GM23338 (cell line): ENCODE measurements at regions not wholly inside any gene's neighbourhood (a gene's known extent, or its start where the extent isn't known, plus 50 kb on each side); places are given as distances from the start of the nearest gene placed in this dataset.
A peak's percentile ranks its signal among the peaks of the same experiment; 100 is the strongest.

ENCODE experiments used
- ATAC-seq: fragments of 200-7000 bp; cut with Tn5 transposase; 3 replicates; pipeline ENCODE4 v1.9.1; 2020
- DNase-seq: peaks from one replicate; pipeline ENCODE4 v3.0.0-alpha.2; 2015; ENCODE audit warnings: low spot score
- H2AFZ ChIP-seq: fragments of 200-600 bp; sonication (generic); 2 replicates; pipeline ENCODE4 v1.8.0; 2016; ENCODE audit warnings: antibody characterized with exemption, mild to moderate bottlenecking, moderate library complexity
- H3F3A ChIP-seq: fragments of 200-600 bp; sonication (generic); replicated peaks from 2 replicates; pipeline ENCODE4 v1.8.0; 2017; ENCODE audit warnings: antibody characterized with exemption, mixed run types, low read depth
- H3K27ac ChIP-seq: fragments of 200-600 bp; sonication (generic); 2 replicates; pipeline ENCODE4 v1.6.1; 2016; ENCODE audit warnings: low read depth
- H3K27me3 ChIP-seq: fragments of 200-600 bp; sonication (generic); 2 replicates; pipeline ENCODE4 v1.8.0; 2016; ENCODE audit warnings: mild to moderate bottlenecking, mixed run types, moderate library complexity; ENCODE audit not compliant: insufficient read depth
- H3K36me3 ChIP-seq: fragments of 200-600 bp; sonication (generic); 2 replicates; pipeline ENCODE4 v1.8.0; 2016; ENCODE audit warnings: mild to moderate bottlenecking; ENCODE audit not compliant: insufficient read depth
- H3K4me1 ChIP-seq: fragments of 200-600 bp; sonication (generic); 2 replicates; pipeline ENCODE4 v1.8.0; 2016; ENCODE audit warnings: mild to moderate bottlenecking, moderate library complexity; ENCODE audit not compliant: insufficient read depth
- H3K4me2 ChIP-seq: fragments of 200-600 bp; sonication (generic); 2 replicates; pipeline ENCODE4 v1.7.1; 2017; ENCODE audit warnings: mixed run types
- H3K4me3 ChIP-seq: fragments of 200-600 bp; sonication (generic); 2 replicates; pipeline ENCODE4 v1.6.1; 2016; ENCODE audit warnings: mixed run types
- H3K79me2 ChIP-seq: fragments of 200-600 bp; sonication (generic); replicated peaks from 2 replicates; pipeline ENCODE4 v1.8.0; 2017; ENCODE audit warnings: mild to moderate bottlenecking; ENCODE audit not compliant: insufficient read depth
- H3K9me2 ChIP-seq: fragments of 200-600 bp; sonication (generic); 2 replicates; pipeline ENCODE4 v1.8.0; 2017; ENCODE audit not compliant: insufficient read depth
- H4K20me1 ChIP-seq: fragments of 200-600 bp; sonication (generic); replicated peaks from 2 replicates; pipeline ENCODE4 v1.8.0; 2017; ENCODE audit warnings: mild to moderate bottlenecking; ENCODE audit not compliant: insufficient read depth
- H3K27ac Mint-ChIP-seq: 2 replicates; pipeline ENCODE4 v1.8.0; 2020; ENCODE audit warnings: inconsistent platforms, mild to moderate bottlenecking, moderate library complexity, mixed read lengths
- H3K27me3 Mint-ChIP-seq: 3 replicates; pipeline ENCODE4 v1.8.0; 2022; ENCODE audit warnings: low read depth, mild to moderate bottlenecking, moderate library complexity, mixed read lengths, inconsistent platforms; ENCODE audit not compliant: insufficient read depth, poor library complexity
- H3K36me3 Mint-ChIP-seq: 3 replicates; pipeline ENCODE4 v1.8.0; 2021; ENCODE audit warnings: low read depth, mild to moderate bottlenecking, inconsistent platforms, moderate library complexity, mixed read lengths
- H3K4me1 Mint-ChIP-seq: 3 replicates; pipeline ENCODE4 v1.8.0; 2020; ENCODE audit warnings: mild to moderate bottlenecking, inconsistent platforms, mixed read lengths
- H3K4me3 Mint-ChIP-seq: 3 replicates; pipeline ENCODE4 v1.8.0; 2021; ENCODE audit warnings: moderate library complexity, mild to moderate bottlenecking, inconsistent platforms, mixed read lengths
- H3K9me3 Mint-ChIP-seq: 3 replicates; pipeline ENCODE4 v1.8.0; 2020; ENCODE audit warnings: moderate library complexity, mild to moderate bottlenecking, inconsistent platforms, mixed read lengths
- CREB1 ChIP-seq: fragments of 250-450 bp; sonication (Bioruptor Pico); IDR thresholded peaks from 2 replicates; pipeline ENCODE4 v1.5.0; 2020; ENCODE audit warnings: low read depth, mild to moderate bottlenecking, moderate library complexity
- EZH2 ChIP-seq: fragments of 200-600 bp; sonication (generic); IDR thresholded peaks from one replicate; pipeline ENCODE4 v1.8.0; 2017; ENCODE audit warnings: antibody characterized with exemption, mild to moderate bottlenecking, low read depth; ENCODE audit not compliant: unreplicated experiment
- EZH2phosphoT487 ChIP-seq: fragments of 200-600 bp; sonication (generic); IDR thresholded peaks from one replicate; pipeline ENCODE4 v1.8.1; 2018; ENCODE audit warnings: antibody characterized with exemption; ENCODE audit not compliant: unreplicated experiment
- JUNB ChIP-seq: IDR thresholded peaks from one replicate; pipeline ENCODE4 v1.6.1; 2016; ENCODE audit warnings: antibody characterized with exemption; ENCODE audit not compliant: unreplicated experiment
- NANOG ChIP-seq: IDR thresholded peaks from 2 replicates; pipeline ENCODE4 v1.6.1; 2016; ENCODE audit warnings: antibody characterized with exemption, borderline replicate concordance
- POLR2AphosphoS5 ChIP-seq: IDR thresholded peaks from 2 replicates; pipeline ENCODE4 v1.6.1; 2016; ENCODE audit warnings: antibody characterized with exemption, low read depth
- STAT1 ChIP-seq: IDR thresholded peaks from one replicate; pipeline ENCODE4 v1.6.1; 2016; ENCODE audit warnings: antibody characterized with exemption; ENCODE audit not compliant: unreplicated experiment
- ZNF114 ChIP-seq: fragments of 250-450 bp; sonication (Bioruptor Pico); IDR thresholded peaks from 2 replicates; pipeline ENCODE4 v1.5.0; 2020; ENCODE audit warnings: mild to moderate bottlenecking, moderate library complexity
- ZNF331 ChIP-seq: fragments of 250-450 bp; sonication (Bioruptor Pico); IDR thresholded peaks from 2 replicates; pipeline ENCODE4 v1.5.0; 2020; ENCODE audit warnings: low read depth, mild to moderate bottlenecking, moderate library complexity
- TF ChIP-seq, protein P1 (sequence below): fragments of 250-450 bp; sonication (Bioruptor Pico); IDR thresholded peaks from 2 replicates; pipeline ENCODE4 v1.5.0; 2020; ENCODE audit warnings: mild to moderate bottlenecking, moderate library complexity
- TF ChIP-seq, protein P2 (sequence below): IDR thresholded peaks from one replicate; pipeline ENCODE4 v1.6.1; 2018; ENCODE audit warnings: antibody characterized with exemption; ENCODE audit not compliant: unreplicated experiment
- TF ChIP-seq, protein P3 (sequence below), 2 experiments: fragments of 200-600 bp in 1 of 2; sonication (generic) in 1 of 2; conservative IDR thresholded peaks; 2 replicates each; pipeline versions ENCODE4 v1.5.1 to v1.6.1; 2016 to 2017; ENCODE audit warnings: antibody characterized with exemption in 2 of 2, low read depth in 2 of 2, mild to moderate bottlenecking in 2 of 2, moderate library complexity in 1 of 2
- TF ChIP-seq, protein P4 (sequence below): IDR thresholded peaks from 2 replicates; pipeline ENCODE4 v1.6.1; 2016; ENCODE audit warnings: antibody characterized with exemption

DNA sequence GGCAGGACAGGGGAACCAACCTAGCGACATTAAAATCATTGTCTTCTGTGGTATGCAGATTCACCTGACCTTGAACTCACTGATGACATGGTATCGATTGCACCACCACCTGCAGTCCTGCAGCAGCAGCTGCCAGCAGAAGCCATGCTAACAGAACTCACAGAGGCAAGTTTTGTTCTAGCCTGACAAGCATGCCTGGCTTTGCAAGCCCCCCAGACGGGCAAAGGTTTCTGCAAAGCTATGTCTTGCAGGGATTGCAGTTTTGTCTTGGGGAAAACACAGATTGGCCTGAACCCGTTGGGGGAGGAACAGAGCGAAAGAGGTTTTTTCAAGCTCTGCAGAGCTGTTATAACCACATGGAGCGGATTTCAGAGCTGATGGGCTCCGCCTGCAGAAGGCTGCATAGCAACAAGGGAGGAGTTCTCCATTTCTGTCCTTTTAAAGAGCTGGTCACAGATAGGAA lies 221.0 kb downstream of the HIPK3 start:
- H3K9me3 Mint-ChIP-seq = no peaks in the 10 kb centered on the region
- Histone ChIP-seq H3K4me2 (no peak overlapping the region), H3K79me2 (no peaks in the 10 kb centered on the region), H3K36me3 (no peaks in the 10 kb centered on the region), H3K4me1 (peaks cover 8% of the 10 kb centered on the region; the same call in 1 of the 2 replicates), H3K9me2 (no peaks in the 10 kb centered on the region), H3K27me3 (no peaks in the 10 kb centered on the region), H3K27ac (no peak overlapping the region), H4K20me1 (no peaks in the 10 kb centered on the region), H3K4me3 (no peak overlapping the region), H3F3A (no peaks in the 10 kb centered on the region), H2AFZ (peak overlapping the region; percentile 69; the same call in 1 of the 2 replicates)
- TF ChIP-seq, protein P1, sequence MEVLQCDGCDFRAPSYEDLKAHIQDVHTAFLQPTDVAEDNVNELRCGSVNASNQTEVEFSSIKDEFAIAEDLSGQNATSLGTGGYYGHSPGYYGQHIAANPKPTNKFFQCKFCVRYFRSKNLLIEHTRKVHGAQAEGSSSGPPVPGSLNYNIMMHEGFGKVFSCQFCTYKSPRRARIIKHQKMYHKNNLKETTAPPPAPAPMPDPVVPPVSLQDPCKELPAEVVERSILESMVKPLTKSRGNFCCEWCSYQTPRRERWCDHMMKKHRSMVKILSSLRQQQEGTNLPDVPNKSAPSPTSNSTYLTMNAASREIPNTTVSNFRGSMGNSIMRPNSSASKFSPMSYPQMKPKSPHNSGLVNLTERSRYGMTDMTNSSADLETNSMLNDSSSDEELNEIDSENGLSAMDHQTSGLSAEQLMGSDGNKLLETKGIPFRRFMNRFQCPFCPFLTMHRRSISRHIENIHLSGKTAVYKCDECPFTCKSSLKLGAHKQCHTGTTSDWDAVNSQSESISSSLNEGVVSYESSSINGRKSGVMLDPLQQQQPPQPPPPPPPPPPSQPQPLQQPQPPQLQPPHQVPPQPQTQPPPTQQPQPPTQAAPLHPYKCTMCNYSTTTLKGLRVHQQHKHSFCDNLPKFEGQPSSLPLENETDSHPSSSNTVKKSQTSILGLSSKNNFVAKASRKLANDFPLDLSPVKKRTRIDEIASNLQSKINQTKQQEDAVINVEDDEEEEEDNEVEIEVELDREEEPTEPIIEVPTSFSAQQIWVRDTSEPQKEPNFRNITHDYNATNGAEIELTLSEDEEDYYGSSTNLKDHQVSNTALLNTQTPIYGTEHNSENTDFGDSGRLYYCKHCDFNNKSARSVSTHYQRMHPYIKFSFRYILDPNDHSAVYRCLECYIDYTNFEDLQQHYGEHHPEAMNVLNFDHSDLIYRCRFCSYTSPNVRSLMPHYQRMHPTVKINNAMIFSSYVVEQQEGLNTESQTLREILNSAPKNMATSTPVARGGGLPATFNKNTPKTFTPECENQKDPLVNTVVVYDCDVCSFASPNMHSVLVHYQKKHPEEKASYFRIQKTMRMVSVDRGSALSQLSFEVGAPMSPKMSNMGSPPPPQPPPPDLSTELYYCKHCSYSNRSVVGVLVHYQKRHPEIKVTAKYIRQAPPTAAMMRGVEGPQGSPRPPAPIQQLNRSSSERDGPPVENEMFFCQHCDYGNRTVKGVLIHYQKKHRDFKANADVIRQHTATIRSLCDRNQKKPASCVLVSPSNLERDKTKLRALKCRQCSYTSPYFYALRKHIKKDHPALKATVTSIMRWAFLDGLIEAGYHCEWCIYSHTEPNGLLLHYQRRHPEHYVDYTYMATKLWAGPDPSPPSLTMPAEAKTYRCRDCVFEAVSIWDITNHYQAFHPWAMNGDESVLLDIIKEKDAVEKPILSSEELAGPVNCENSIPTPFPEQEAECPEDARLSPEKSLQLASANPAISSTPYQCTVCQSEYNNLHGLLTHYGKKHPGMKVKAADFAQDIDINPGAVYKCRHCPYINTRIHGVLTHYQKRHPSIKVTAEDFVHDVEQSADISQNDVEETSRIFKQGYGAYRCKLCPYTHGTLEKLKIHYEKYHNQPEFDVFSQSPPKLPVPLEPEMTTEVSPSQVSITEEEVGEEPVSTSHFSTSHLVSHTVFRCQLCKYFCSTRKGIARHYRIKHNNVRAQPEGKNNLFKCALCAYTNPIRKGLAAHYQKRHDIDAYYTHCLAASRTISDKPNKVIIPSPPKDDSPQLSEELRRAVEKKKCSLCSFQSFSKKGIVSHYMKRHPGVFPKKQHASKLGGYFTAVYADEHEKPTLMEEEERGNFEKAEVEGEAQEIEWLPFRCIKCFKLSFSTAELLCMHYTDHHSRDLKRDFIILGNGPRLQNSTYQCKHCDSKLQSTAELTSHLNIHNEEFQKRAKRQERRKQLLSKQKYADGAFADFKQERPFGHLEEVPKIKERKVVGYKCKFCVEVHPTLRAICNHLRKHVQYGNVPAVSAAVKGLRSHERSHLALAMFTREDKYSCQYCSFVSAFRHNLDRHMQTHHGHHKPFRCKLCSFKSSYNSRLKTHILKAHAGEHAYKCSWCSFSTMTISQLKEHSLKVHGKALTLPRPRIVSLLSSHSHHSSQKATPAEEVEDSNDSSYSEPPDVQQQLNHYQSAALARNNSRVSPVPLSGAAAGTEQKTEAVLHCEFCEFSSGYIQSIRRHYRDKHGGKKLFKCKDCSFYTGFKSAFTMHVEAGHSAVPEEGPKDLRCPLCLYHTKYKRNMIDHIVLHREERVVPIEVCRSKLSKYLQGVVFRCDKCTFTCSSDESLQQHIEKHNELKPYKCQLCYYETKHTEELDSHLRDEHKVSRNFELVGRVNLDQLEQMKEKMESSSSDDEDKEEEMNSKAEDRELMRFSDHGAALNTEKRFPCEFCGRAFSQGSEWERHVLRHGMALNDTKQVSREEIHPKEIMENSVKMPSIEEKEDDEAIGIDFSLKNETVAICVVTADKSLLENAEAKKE (CRISPR knock-in tag) = no peak
- TF ChIP-seq STAT1 = no peak
- no peak for TF ChIP-seq EZH2
- no peak for TF ChIP-seq JUNB
- TF ChIP-seq, protein P2, sequence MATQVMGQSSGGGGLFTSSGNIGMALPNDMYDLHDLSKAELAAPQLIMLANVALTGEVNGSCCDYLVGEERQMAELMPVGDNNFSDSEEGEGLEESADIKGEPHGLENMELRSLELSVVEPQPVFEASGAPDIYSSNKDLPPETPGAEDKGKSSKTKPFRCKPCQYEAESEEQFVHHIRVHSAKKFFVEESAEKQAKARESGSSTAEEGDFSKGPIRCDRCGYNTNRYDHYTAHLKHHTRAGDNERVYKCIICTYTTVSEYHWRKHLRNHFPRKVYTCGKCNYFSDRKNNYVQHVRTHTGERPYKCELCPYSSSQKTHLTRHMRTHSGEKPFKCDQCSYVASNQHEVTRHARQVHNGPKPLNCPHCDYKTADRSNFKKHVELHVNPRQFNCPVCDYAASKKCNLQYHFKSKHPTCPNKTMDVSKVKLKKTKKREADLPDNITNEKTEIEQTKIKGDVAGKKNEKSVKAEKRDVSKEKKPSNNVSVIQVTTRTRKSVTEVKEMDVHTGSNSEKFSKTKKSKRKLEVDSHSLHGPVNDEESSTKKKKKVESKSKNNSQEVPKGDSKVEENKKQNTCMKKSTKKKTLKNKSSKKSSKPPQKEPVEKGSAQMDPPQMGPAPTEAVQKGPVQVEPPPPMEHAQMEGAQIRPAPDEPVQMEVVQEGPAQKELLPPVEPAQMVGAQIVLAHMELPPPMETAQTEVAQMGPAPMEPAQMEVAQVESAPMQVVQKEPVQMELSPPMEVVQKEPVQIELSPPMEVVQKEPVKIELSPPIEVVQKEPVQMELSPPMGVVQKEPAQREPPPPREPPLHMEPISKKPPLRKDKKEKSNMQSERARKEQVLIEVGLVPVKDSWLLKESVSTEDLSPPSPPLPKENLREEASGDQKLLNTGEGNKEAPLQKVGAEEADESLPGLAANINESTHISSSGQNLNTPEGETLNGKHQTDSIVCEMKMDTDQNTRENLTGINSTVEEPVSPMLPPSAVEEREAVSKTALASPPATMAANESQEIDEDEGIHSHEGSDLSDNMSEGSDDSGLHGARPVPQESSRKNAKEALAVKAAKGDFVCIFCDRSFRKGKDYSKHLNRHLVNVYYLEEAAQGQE = no peak
- no peak for TF ChIP-seq ZNF114 (CRISPR knock-in tag)
- TF ChIP-seq, protein P3, sequence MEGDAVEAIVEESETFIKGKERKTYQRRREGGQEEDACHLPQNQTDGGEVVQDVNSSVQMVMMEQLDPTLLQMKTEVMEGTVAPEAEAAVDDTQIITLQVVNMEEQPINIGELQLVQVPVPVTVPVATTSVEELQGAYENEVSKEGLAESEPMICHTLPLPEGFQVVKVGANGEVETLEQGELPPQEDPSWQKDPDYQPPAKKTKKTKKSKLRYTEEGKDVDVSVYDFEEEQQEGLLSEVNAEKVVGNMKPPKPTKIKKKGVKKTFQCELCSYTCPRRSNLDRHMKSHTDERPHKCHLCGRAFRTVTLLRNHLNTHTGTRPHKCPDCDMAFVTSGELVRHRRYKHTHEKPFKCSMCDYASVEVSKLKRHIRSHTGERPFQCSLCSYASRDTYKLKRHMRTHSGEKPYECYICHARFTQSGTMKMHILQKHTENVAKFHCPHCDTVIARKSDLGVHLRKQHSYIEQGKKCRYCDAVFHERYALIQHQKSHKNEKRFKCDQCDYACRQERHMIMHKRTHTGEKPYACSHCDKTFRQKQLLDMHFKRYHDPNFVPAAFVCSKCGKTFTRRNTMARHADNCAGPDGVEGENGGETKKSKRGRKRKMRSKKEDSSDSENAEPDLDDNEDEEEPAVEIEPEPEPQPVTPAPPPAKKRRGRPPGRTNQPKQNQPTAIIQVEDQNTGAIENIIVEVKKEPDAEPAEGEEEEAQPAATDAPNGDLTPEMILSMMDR (conservative IDR thresholded peaks at IDR 0.05; ENCODE audit: low read depth in 2 of 2) = no peak
- no peak for TF ChIP-seq NANOG
- TF ChIP-seq CREB1 (CRISPR knock-in tag) = no peak
- TF ChIP-seq ZNF331 (CRISPR knock-in tag) = no peak
- TF ChIP-seq, protein P4, sequence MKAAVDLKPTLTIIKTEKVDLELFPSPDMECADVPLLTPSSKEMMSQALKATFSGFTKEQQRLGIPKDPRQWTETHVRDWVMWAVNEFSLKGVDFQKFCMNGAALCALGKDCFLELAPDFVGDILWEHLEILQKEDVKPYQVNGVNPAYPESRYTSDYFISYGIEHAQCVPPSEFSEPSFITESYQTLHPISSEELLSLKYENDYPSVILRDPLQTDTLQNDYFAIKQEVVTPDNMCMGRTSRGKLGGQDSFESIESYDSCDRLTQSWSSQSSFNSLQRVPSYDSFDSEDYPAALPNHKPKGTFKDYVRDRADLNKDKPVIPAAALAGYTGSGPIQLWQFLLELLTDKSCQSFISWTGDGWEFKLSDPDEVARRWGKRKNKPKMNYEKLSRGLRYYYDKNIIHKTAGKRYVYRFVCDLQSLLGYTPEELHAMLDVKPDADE = no peak
- TF ChIP-seq EZH2phosphoT487 = no peak
- TF ChIP-seq POLR2AphosphoS5 = no peak
- H3K4me1 Mint-ChIP-seq = 0 out of 3 replicates have a peak, but pooled peaks cover 4% of the 10 kb centered on the region
- peak; percentile 27 for DNase-seq
- H3K27ac Mint-ChIP-seq = no peak overlapping the region
- no peaks in the 10 kb centered on the region for H3K27me3 Mint-ChIP-seq
- ATAC-seq = peak; percentile 67
- no peaks in the 10 kb centered on the region for H3K36me3 Mint-ChIP-seq
- H3K4me3 Mint-ChIP-seq = no peak overlapping the region
